Endothelial cell of umbilical vein (primary cell): ENCODE measurements at regions not wholly inside any gene's neighbourhood (a gene's known extent, or its start where the extent isn't known, plus 50 kb on each side); places are given as distances from the start of the nearest gene placed in this dataset.

ENCODE experiments used
- BruUV-seq: library from RNA; stranded (reverse); fragments of 400-500 nt; replicated peaks from 2 replicates; lab custom pipeline; 2021; lab: Mats Ljungman, UMichigan
- CTCF ChIA-PET: fragments of 300-600, 350-600 bp; sonication (Branson Sonifier 250); formaldehyde crosslinking; loops from one replicate; lab custom pipeline; 2021; ENCODE audit warnings: antibody characterized with exemption, inconsistent platforms; lab: Charles Lee
- POLR2A ChIA-PET: fragments of 300-600, 350-600 bp; sonication (Branson Sonifier 250); formaldehyde crosslinking; loops from one replicate; lab custom pipeline; 2021; ENCODE audit warnings: antibody characterized with exemption, inconsistent platforms; lab: Charles Lee
- DNase-seq: peaks from one replicate; pipeline ENCODE4 v3.0.0-alpha.2; 2011; ENCODE audit warnings: low read depth, low spot score
- FAIRE-seq: peaks from 2 replicates; lab custom pipeline; 2011; peaks lifted over from hg19 to GRCh38; lab: Jason Lieb, UNC
- H2AFZ ChIP-seq: 2 replicates; pipeline ENCODE4 v1.6.0; 2012; ENCODE audit warnings: low read depth, low read length, control low read depth, inconsistent platforms
- H3K27ac ChIP-seq: 2 replicates; pipeline ENCODE4 v1.5.1; 2011; ENCODE audit warnings: low read depth, mild to moderate bottlenecking, control low read depth, low read length, moderate library complexity; ENCODE audit not compliant: insufficient read depth
- H3K27me3 ChIP-seq, 2 experiments: 2 replicates each; pipeline versions ENCODE4 v1.6.0 to v1.6.1; 2011; ENCODE audit warnings: low read length in 2 of 2, mixed read lengths in 1 of 2; ENCODE audit not compliant: control insufficient read depth in 2 of 2, insufficient read depth in 2 of 2
- H3K36me3 ChIP-seq, 2 experiments: 2 replicates in 1 of 2; 3 replicates in 1 of 2; pipeline ENCODE4 v1.5.1; 2011; ENCODE audit warnings: low read length in 2 of 2, mild to moderate bottlenecking in 1 of 2, moderate library complexity in 1 of 2; ENCODE audit not compliant: control insufficient read depth in 2 of 2, insufficient read depth in 2 of 2; ENCODE audit errors: extremely low read depth in 1 of 2
- H3K4me1 ChIP-seq: 3 replicates; pipeline ENCODE4 v1.5.1; 2011; ENCODE audit warnings: mild to moderate bottlenecking, low read length; ENCODE audit not compliant: control insufficient read depth, insufficient read depth; ENCODE audit errors: extremely low read depth
- H3K4me2 ChIP-seq: 2 replicates; pipeline ENCODE4 v1.6.1; 2011; ENCODE audit warnings: low read length, control low read depth, mixed read lengths; ENCODE audit not compliant: insufficient read depth
- H3K4me3 ChIP-seq, 3 experiments: fragments of 200-600 bp in 1 of 3; sonication (generic), shearing (Covaris generic) in 1 of 3; replicated peaks in 1 of 3; 2 replicates each; pipeline ENCODE4 v1.5.1; 2011 to 2016; ENCODE audit warnings: control low read depth in 3 of 3, low read length in 3 of 3, mild to moderate bottlenecking in 2 of 3, inconsistent platforms in 1 of 3, low read depth in 1 of 3, moderate library complexity in 1 of 3; ENCODE audit not compliant: insufficient read depth in 1 of 3
- H3K79me2 ChIP-seq: 2 replicates; pipeline ENCODE4 v1.6.0; 2012; ENCODE audit warnings: low read length, inconsistent platforms; ENCODE audit not compliant: control insufficient read depth, insufficient read depth
- H3K9ac ChIP-seq: replicated peaks from 2 replicates; pipeline ENCODE3; 2011; ENCODE audit warnings: low read length, control low read depth; ENCODE audit not compliant: insufficient read depth; ENCODE audit errors: extremely low read depth
- H3K9me1 ChIP-seq: replicated peaks from 3 replicates; pipeline ENCODE4 v1.6.0; 2011; ENCODE audit warnings: mild to moderate bottlenecking, low read length; ENCODE audit not compliant: control insufficient read depth, insufficient read depth; ENCODE audit errors: extremely low read depth
- H3K9me3 ChIP-seq: replicated peaks from 2 replicates; pipeline ENCODE4 v1.5.1; 2012; ENCODE audit warnings: low read length, inconsistent platforms; ENCODE audit not compliant: control insufficient read depth, insufficient read depth
- H4K20me1 ChIP-seq: replicated peaks from 2 replicates; pipeline ENCODE3; 2011; ENCODE audit warnings: mild to moderate bottlenecking, low read length; ENCODE audit not compliant: control insufficient read depth, insufficient read depth; ENCODE audit errors: extremely low read depth
- CTCF ChIP-seq, 2 donors: IDR thresholded peaks; 1 replicate in 1 of 2; 2 replicates in 1 of 2; pipeline ENCODE4 v1.5.1; 2011; ENCODE audit warnings: low read length in 2 of 2, mild to moderate bottlenecking in 2 of 2, moderate library complexity in 2 of 2, control low read depth in 1 of 2, inconsistent platforms in 1 of 2, low read depth in 1 of 2; ENCODE audit not compliant: insufficient read depth in 1 of 2; ENCODE audit errors: extremely low read depth in 1 of 2
- EZH2 ChIP-seq: IDR thresholded peaks from 2 replicates; pipeline ENCODE4 v1.6.1; 2012; ENCODE audit warnings: borderline replicate concordance, low read depth, mild to moderate bottlenecking, moderate library complexity, low read length, inconsistent platforms; ENCODE audit not compliant: severe bottlenecking
- FOS ChIP-seq: IDR thresholded peaks from 2 replicates; pipeline ENCODE4 v1.6.1; 2011; ENCODE audit warnings: mild to moderate bottlenecking, low read length, moderate library complexity, borderline replicate concordance; ENCODE audit not compliant: insufficient read depth
- GATA2 ChIP-seq: IDR thresholded peaks from 2 replicates; pipeline ENCODE4 v1.7.0; 2011; ENCODE audit warnings: low read depth, mild to moderate bottlenecking, moderate library complexity, mixed read lengths, low read length; ENCODE audit not compliant: insufficient read length, insufficient read depth
- JUN ChIP-seq: IDR thresholded peaks from 2 replicates; pipeline ENCODE4 v1.6.1; 2011; ENCODE audit warnings: borderline replicate concordance, low read depth; ENCODE audit not compliant: insufficient read length, insufficient read depth
- MAX ChIP-seq: IDR thresholded peaks from 2 replicates; pipeline ENCODE4 v1.6.1; 2011; ENCODE audit not compliant: insufficient read depth, insufficient read length
- MYC ChIP-seq: IDR thresholded peaks from one replicate; pipeline ENCODE4 v1.6.1; 2011; ENCODE audit warnings: mild to moderate bottlenecking, low read depth, low read length
- POLR2A ChIP-seq: IDR thresholded peaks from 2 replicates; pipeline ENCODE4 v1.6.1; 2012; ENCODE audit warnings: low read depth, mild to moderate bottlenecking, control low read depth, low read length
- POLR2AphosphoS5 ChIP-seq: IDR thresholded peaks from 2 replicates; pipeline ENCODE4 v1.6.1; 2012; ENCODE audit warnings: low read depth, mild to moderate bottlenecking, control low read depth, low read length, moderate library complexity; ENCODE audit not compliant: insufficient read depth
- dilution Hi-C: fragments of 300-500 bp; cut with MboI; formaldehyde crosslinking; loops from one replicate; pipeline ENCODE4 v1.15.0; 2019; ENCODE audit warnings: low sequenced_read_pairs; ENCODE audit not compliant: extremely low pct_ligation_motif_present
- intact Hi-C: fragments of 100-400 bp; cut with micrococcal nuclease; formaldehyde crosslinking; loops from one replicate; pipeline ENCODE4 v1.10.0; 2022

- H4K20me1 ChIP-seq: no peaks in the 10 kb centered on the region
- intact Hi-C loops (no loop called here), dilution Hi-C loops (no loop called here)
- TF ChIP-seq EZH2 (no peak), FOS (no peak), CTCF (IDR thresholded peaks at IDR 0.05; ENCODE audit: extremely low read depth in 1 of 2, insufficient read depth in 1 of 2, low read depth in 1 of 2, low read length in 2 of 2) (no peak), POLR2A (no peak), MAX (no peak), POLR2AphosphoS5 (no peak), JUN (no peak), MYC (no peak), GATA2 (no peak)
- no peak overlapping the region for H3K4me3 ChIP-seq
- H3K27ac ChIP-seq: no peak overlapping the region
- H3K79me2 ChIP-seq: no peaks in the 10 kb centered on the region
- no peaks in the 10 kb centered on the region for H3K4me1 ChIP-seq
- ChIA-PET POLR2A (no interaction called here), CTCF (no interaction called here)
- FAIRE-seq (no peak), DNase-seq (no peak)
- no peaks in the 10 kb centered on the region for H3K36me3 ChIP-seq
- no peak overlapping the region for H3K4me2 ChIP-seq
- no peaks in the 10 kb centered on the region for H3K9me3 ChIP-seq
- H3K9me1 ChIP-seq: no peaks in the 10 kb centered on the region
- H3K27me3 ChIP-seq: no peaks in the 10 kb centered on the region
- no peak overlapping the region for H2AFZ ChIP-seq
- no peak overlapping the region for H3K9ac ChIP-seq
- no TSS peak for BruUV-seq
Measured at GRCh38 chr9:101791938-101792337, 53.5 kb upstream of the GRIN3A start.
